H9 (cell line): ENCODE measurements at regions not wholly inside any gene's neighbourhood (a gene's known extent, or its start where the extent isn't known, plus 50 kb on each side); places are given as distances from the start of the nearest gene placed in this dataset.

Experiments used
- DNase-seq: peaks from one replicate; pipeline ENCODE4 v3.0.0-alpha.2; 2017
- H2AFZ ChIP-seq: one replicate; pipeline ENCODE4 v1.6.1; 2013; ENCODE audit warnings: mild to moderate bottlenecking, low read length, control low read depth, moderate library complexity
- H2AK5ac ChIP-seq: 2 replicates; pipeline ENCODE4 v1.6.1; 2013; ENCODE audit warnings: low read length, control low read depth, mixed read lengths; ENCODE audit not compliant: insufficient read length
- H2BK120ac ChIP-seq: one replicate; pipeline ENCODE4 v1.6.1; 2013; ENCODE audit warnings: low read depth, mild to moderate bottlenecking, low read length, control low read depth, inconsistent platforms; ENCODE audit not compliant: poor library complexity, severe bottlenecking
- H2BK12ac ChIP-seq: 2 replicates; pipeline ENCODE4 v1.6.1; 2013; ENCODE audit warnings: low read length, control low read depth, mixed read lengths, low read depth; ENCODE audit not compliant: insufficient read length
- H2BK15ac ChIP-seq: 2 replicates; pipeline ENCODE4 v1.6.1; 2013; ENCODE audit warnings: low read depth, low read length, control low read depth
- H2BK20ac ChIP-seq: one replicate; pipeline ENCODE4 v1.6.1; 2013; ENCODE audit warnings: low read depth, mild to moderate bottlenecking, low read length, control low read depth, inconsistent platforms; ENCODE audit not compliant: poor library complexity, severe bottlenecking
- H2BK5ac ChIP-seq: 2 replicates; pipeline ENCODE4 v1.6.1; 2013; ENCODE audit warnings: low read length, control low read depth, mixed read lengths; ENCODE audit not compliant: insufficient read length
- H3K14ac ChIP-seq: 2 replicates; pipeline ENCODE4 v1.6.1; 2013; ENCODE audit warnings: low read length, control low read depth; ENCODE audit not compliant: insufficient read depth
- H3K18ac ChIP-seq: 2 replicates; pipeline ENCODE4 v1.6.1; 2013; ENCODE audit warnings: low read depth, mild to moderate bottlenecking, mixed read lengths, low read length, control low read depth; ENCODE audit not compliant: insufficient read length
- H3K23ac ChIP-seq: 2 replicates; pipeline ENCODE4 v1.6.1; 2013; ENCODE audit warnings: low read length, control low read depth, mixed read lengths, low read depth; ENCODE audit not compliant: insufficient read length
- H3K23me2 ChIP-seq: 2 replicates; pipeline ENCODE4 v1.6.1; 2013; ENCODE audit warnings: low read depth, mild to moderate bottlenecking, mixed read lengths, low read length, control low read depth; ENCODE audit not compliant: insufficient read length, poor library complexity, severe bottlenecking
- H3K27ac ChIP-seq: 2 replicates; pipeline ENCODE4 v1.5.1; 2013; ENCODE audit warnings: low read length, control low read depth, mixed read lengths, low read depth; ENCODE audit not compliant: insufficient read length
- H3K27me3 ChIP-seq: 2 replicates; pipeline ENCODE4 v1.6.1; 2013; ENCODE audit warnings: low read length, control low read depth, inconsistent platforms; ENCODE audit not compliant: insufficient read depth
- H3K4ac ChIP-seq: 2 replicates; pipeline ENCODE4 v1.6.1; 2013; ENCODE audit warnings: low read depth, mild to moderate bottlenecking, control low read depth, inconsistent platforms, low read length, moderate library complexity
- H3K4me1 ChIP-seq: 2 replicates; pipeline ENCODE4 v1.6.1; 2013; ENCODE audit warnings: low read length, control low read depth, inconsistent platforms; ENCODE audit not compliant: insufficient read depth
- H3K4me2 ChIP-seq: 2 replicates; pipeline ENCODE4 v1.6.1; 2013; ENCODE audit warnings: low read length, control low read depth, mixed read lengths; ENCODE audit not compliant: insufficient read length, insufficient read depth
- H3K56ac ChIP-seq: 2 replicates; pipeline ENCODE4 v1.6.1; 2013; ENCODE audit warnings: low read depth, mild to moderate bottlenecking, mixed read lengths, low read length, control low read depth; ENCODE audit not compliant: insufficient read length
- H3K79me1 ChIP-seq: 2 replicates; pipeline ENCODE4 v1.6.1; 2013; ENCODE audit warnings: low read depth, mild to moderate bottlenecking, moderate library complexity, low read length, control low read depth, inconsistent platforms; ENCODE audit not compliant: insufficient read depth, poor library complexity, severe bottlenecking
- H3K79me2 ChIP-seq: 2 replicates; pipeline ENCODE4 v1.6.1; 2013; ENCODE audit warnings: low read length, control low read depth, inconsistent platforms; ENCODE audit not compliant: insufficient read depth
- H3K9ac ChIP-seq: 2 replicates; pipeline ENCODE4 v1.6.1; 2013; ENCODE audit warnings: low read length, control low read depth, mixed read lengths; ENCODE audit not compliant: insufficient read length; ENCODE audit errors: extremely low read depth
- H3K9me3 ChIP-seq: one replicate; pipeline ENCODE4 v1.6.1; 2013; ENCODE audit warnings: low read depth, low read length, inconsistent platforms; ENCODE audit not compliant: control insufficient read depth
- H3T11ph ChIP-seq: one replicate; pipeline ENCODE4 v1.6.1; 2013; ENCODE audit warnings: mild to moderate bottlenecking, low read length, control low read depth, inconsistent platforms
- H4K20me1 ChIP-seq: one replicate; pipeline ENCODE4 v1.6.1; 2013; ENCODE audit not compliant: control insufficient read depth, insufficient read length, insufficient read depth
- H4K5ac ChIP-seq: 2 replicates; pipeline ENCODE4 v1.6.1; 2013; ENCODE audit warnings: low read depth, mild to moderate bottlenecking, mixed read lengths, low read length, control low read depth; ENCODE audit not compliant: insufficient read length
- H4K8ac ChIP-seq: replicated peaks from 2 replicates; pipeline ENCODE4 v1.6.1; 2013; ENCODE audit warnings: low read length, control low read depth, mixed read lengths, low read depth; ENCODE audit not compliant: insufficient read length
- H4K91ac ChIP-seq: 2 replicates; pipeline ENCODE4 v1.6.1; 2013; ENCODE audit warnings: low read depth, mild to moderate bottlenecking, moderate library complexity, mixed read lengths, low read length, control low read depth; ENCODE audit not compliant: insufficient read length
- H3K27ac Mint-ChIP-seq, 3 experiments: 2 replicates in 2 of 3; 3 replicates in 1 of 3; pipeline ENCODE4 v1.8.0; 2020 to 2021; ENCODE audit warnings: mixed read lengths in 3 of 3, mild to moderate bottlenecking in 1 of 3, moderate library complexity in 1 of 3
- H3K27me3 Mint-ChIP-seq: 2 replicates; pipeline ENCODE4 v1.8.0; 2021; ENCODE audit warnings: low read depth, mild to moderate bottlenecking, moderate library complexity, mixed read lengths
- H3K36me3 Mint-ChIP-seq, 3 experiments: 2 replicates in 2 of 3; 3 replicates in 1 of 3; pipeline ENCODE4 v1.8.0; 2020 to 2021; ENCODE audit warnings: low read depth in 3 of 3, mixed read lengths in 3 of 3; ENCODE audit not compliant: insufficient read depth in 1 of 3
- H3K4me1 Mint-ChIP-seq, 2 experiments: 2 replicates each; pipeline ENCODE4 v1.8.0; 2020; ENCODE audit warnings: mixed read lengths in 2 of 2
- H3K4me3 Mint-ChIP-seq, 2 experiments: 2 replicates in 1 of 2; 3 replicates in 1 of 2; pipeline ENCODE4 v1.8.0; 2020 to 2021; ENCODE audit warnings: mild to moderate bottlenecking in 2 of 2, mixed read lengths in 2 of 2, moderate library complexity in 1 of 2
- H3K9me3 Mint-ChIP-seq, 2 experiments: 2 replicates in 1 of 2; 3 replicates in 1 of 2; pipeline ENCODE4 v1.8.0; 2020; ENCODE audit warnings: mild to moderate bottlenecking in 2 of 2, mixed read lengths in 2 of 2, moderate library complexity in 1 of 2
- WGBS: extraction: QIAGEN DNeasy Blood & Tissue Kit; methylation state at CpG from one replicate; pipeline ENCODE4 v1.1.7; 2013; ENCODE audit warnings: missing lambda C conversion rate, low lambda C conversion rate, mixed read lengths; ENCODE audit not compliant: insufficient read length; ENCODE audit errors: extremely low coverage; 5-methylcytosine and 5-hydroxymethylcytosine counted together
- TF ChIP-seq, protein P1 (sequence below): fragments of 200-600 bp; sonication (generic); conservative IDR thresholded peaks from 3 replicates; pipeline ENCODE4 v1.8.0; 2021; ENCODE audit warnings: antibody characterized with exemption, mild to moderate bottlenecking

DNA sequence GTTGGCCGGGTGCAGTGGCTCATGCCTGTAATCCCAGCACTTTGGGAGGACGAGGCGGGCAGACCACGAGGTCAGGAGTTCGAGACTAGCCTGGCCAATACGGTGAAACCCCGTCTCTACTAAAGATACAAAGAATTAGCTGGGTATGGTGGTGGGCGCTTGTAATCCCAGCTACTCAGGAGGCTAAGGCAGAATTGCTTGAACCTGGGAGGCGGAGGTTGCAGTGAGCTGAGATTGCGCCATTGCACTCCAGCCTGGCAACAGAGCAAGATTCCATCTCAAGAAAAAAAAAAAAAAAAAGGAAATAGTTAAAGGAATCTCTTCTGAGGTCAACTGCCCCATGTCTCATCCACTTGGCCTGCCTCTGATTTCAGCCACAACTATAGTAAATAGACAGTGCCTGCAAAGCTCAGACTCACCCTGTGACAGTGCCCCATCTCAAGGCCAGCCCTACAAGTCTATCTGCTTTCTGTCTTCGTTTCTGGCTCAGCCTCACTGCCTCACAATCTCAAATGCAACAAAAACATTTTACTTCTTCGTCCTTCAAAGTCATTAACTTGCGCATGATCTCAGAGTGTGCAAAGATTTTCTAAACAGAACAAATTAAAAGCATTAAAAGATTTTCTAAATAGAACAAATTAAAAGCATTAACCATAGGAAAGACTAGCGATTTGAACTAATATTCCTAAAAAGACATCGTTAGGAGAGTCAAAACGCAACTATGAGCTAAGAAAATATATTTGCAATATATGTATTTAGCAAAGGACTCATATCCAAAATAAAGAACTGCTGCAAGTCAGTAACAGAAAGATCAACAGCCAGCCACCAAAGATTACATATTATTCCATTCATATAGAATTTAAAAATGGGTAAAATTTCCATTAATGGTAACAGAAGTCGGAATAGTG lies 65.0 kb upstream of the PRDX6 start:
- TF ChIP-seq, protein P1, sequence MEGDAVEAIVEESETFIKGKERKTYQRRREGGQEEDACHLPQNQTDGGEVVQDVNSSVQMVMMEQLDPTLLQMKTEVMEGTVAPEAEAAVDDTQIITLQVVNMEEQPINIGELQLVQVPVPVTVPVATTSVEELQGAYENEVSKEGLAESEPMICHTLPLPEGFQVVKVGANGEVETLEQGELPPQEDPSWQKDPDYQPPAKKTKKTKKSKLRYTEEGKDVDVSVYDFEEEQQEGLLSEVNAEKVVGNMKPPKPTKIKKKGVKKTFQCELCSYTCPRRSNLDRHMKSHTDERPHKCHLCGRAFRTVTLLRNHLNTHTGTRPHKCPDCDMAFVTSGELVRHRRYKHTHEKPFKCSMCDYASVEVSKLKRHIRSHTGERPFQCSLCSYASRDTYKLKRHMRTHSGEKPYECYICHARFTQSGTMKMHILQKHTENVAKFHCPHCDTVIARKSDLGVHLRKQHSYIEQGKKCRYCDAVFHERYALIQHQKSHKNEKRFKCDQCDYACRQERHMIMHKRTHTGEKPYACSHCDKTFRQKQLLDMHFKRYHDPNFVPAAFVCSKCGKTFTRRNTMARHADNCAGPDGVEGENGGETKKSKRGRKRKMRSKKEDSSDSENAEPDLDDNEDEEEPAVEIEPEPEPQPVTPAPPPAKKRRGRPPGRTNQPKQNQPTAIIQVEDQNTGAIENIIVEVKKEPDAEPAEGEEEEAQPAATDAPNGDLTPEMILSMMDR: no peak
- Histone ChIP-seq H3K4me2 (no peak overlapping the region), H4K8ac (no peak overlapping the region), H3T11ph (no peak overlapping the region), H2BK20ac (no peak overlapping the region), H2BK15ac (no peak overlapping the region), H3K79me2 (no peaks in the 10 kb centered on the region), H3K79me1 (no peaks in the 10 kb centered on the region), H2BK12ac (no peak overlapping the region), H3K9ac (no peak overlapping the region), H3K4ac (no peak overlapping the region), H2AK5ac (no peak overlapping the region), H2BK120ac (no peak overlapping the region), H3K14ac (no peak overlapping the region), H3K9me3 (no peaks in the 10 kb centered on the region), H3K4me1 (no peaks in the 10 kb centered on the region), H4K20me1 (no peaks in the 10 kb centered on the region), H4K5ac (no peak overlapping the region), H3K27ac (no peak overlapping the region), H3K23me2 (no peaks in the 10 kb centered on the region), H3K23ac (no peak overlapping the region), H2AFZ (no peak overlapping the region), H4K91ac (no peak overlapping the region), H3K18ac (no peak overlapping the region), H2BK5ac (no peak overlapping the region), H3K27me3 (no peaks in the 10 kb centered on the region), H3K56ac (no peak overlapping the region)
- no peak for DNase-seq
- H3K4me3 Mint-ChIP-seq: no peak overlapping the region
- no peaks in the 10 kb centered on the region; a peak in 1 of 4 replicates for H3K4me1 Mint-ChIP-seq
- peak overlapping the region in 1 of 3 experiments; percentile 81; a peak in 1 of 7 replicates for H3K27ac Mint-ChIP-seq
- peaks cover 0 to 7% (median 2%) of the 10 kb centered on the region in 3 experiments; a peak in 3 of 7 replicates for H3K36me3 Mint-ChIP-seq
- no peaks in the 10 kb centered on the region for H3K27me3 Mint-ChIP-seq
- no CpG with 5 or more reads among the region's 17 CpGs for WGBS
- no peaks in the 10 kb centered on the region for H3K9me3 Mint-ChIP-seq
